Left ventricle myocardium inferior (tissue), 1 donor: ENCODE measurements at regions not wholly inside any gene's neighbourhood (a gene's known extent, or its start where the extent isn't known, plus 50 kb on each side); places are given as distances from the start of the nearest gene placed in this dataset.

ENCODE experiments used
- DNase-seq: peaks from one replicate; pipeline ENCODE4 v3.0.0-alpha.2; 2020
- H3K27ac ChIP-seq: fragments of 200-600 bp; replicated peaks from 2 replicates; pipeline ENCODE4 v1.8.0; 2021
- H3K27me3 ChIP-seq: fragments of 200-600 bp; 2 replicates; pipeline ENCODE4 v1.8.0; 2021; ENCODE audit warnings: low read depth
- H3K36me3 ChIP-seq: fragments of 200-600 bp; 2 replicates; pipeline ENCODE4 v1.8.0; 2021
- H3K4me1 ChIP-seq: fragments of 200-600 bp; 2 replicates; pipeline ENCODE4 v1.8.0; 2021
- H3K4me3 ChIP-seq: fragments of 200-600 bp; 2 replicates; pipeline ENCODE4 v1.8.0; 2021; ENCODE audit warnings: mild to moderate bottlenecking, moderate library complexity
- H3K9me3 ChIP-seq: fragments of 200-600 bp; replicated peaks from 2 replicates; pipeline ENCODE4 v1.8.0; 2021
- intact Hi-C: fragments of 100-400 bp; cut with micrococcal nuclease; formaldehyde crosslinking; loops from one replicate; pipeline ENCODE4 v1.11.0; 2022
- TF ChIP-seq, protein P1 (sequence below): fragments of 200-600 bp; IDR thresholded peaks from 2 replicates; pipeline ENCODE4 v1.8.0; 2021; ENCODE audit warnings: antibody characterized with exemption, mild to moderate bottlenecking, borderline replicate concordance
- donor health status: DM: no; HTN: yes; CAD: no; lungs with severe emphysema.

DNA sequence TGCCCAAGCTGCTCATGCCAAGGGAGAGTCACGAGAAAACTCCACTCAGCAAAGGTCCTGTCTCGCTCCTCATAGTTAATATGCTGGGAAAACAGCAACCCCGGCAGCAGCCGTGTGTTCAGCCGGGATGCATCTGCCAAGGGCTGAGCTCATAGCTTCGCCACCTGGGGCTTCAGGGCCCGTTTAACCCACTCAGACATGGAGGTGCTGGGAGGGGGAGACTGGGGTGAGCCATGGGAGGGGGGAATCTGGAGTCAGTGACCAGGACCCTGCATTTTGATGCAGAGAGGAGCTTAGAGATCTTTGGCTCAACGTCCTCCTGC lies 283.4 kb downstream of the PTPRU start:
- TF ChIP-seq, protein P1, sequence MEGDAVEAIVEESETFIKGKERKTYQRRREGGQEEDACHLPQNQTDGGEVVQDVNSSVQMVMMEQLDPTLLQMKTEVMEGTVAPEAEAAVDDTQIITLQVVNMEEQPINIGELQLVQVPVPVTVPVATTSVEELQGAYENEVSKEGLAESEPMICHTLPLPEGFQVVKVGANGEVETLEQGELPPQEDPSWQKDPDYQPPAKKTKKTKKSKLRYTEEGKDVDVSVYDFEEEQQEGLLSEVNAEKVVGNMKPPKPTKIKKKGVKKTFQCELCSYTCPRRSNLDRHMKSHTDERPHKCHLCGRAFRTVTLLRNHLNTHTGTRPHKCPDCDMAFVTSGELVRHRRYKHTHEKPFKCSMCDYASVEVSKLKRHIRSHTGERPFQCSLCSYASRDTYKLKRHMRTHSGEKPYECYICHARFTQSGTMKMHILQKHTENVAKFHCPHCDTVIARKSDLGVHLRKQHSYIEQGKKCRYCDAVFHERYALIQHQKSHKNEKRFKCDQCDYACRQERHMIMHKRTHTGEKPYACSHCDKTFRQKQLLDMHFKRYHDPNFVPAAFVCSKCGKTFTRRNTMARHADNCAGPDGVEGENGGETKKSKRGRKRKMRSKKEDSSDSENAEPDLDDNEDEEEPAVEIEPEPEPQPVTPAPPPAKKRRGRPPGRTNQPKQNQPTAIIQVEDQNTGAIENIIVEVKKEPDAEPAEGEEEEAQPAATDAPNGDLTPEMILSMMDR, result no peak
- Histone ChIP-seq H3K9me3 (no peaks in the 10 kb centered on the region), H3K27me3 (peaks cover 93% of the 10 kb centered on the region), H3K4me3 (no peak overlapping the region), H3K27ac (no peak overlapping the region), H3K4me1 (no peaks in the 10 kb centered on the region), H3K36me3 (no peaks in the 10 kb centered on the region)
- intact Hi-C loops, result no loop called here
- DNase-seq, result no peak

DNA sequence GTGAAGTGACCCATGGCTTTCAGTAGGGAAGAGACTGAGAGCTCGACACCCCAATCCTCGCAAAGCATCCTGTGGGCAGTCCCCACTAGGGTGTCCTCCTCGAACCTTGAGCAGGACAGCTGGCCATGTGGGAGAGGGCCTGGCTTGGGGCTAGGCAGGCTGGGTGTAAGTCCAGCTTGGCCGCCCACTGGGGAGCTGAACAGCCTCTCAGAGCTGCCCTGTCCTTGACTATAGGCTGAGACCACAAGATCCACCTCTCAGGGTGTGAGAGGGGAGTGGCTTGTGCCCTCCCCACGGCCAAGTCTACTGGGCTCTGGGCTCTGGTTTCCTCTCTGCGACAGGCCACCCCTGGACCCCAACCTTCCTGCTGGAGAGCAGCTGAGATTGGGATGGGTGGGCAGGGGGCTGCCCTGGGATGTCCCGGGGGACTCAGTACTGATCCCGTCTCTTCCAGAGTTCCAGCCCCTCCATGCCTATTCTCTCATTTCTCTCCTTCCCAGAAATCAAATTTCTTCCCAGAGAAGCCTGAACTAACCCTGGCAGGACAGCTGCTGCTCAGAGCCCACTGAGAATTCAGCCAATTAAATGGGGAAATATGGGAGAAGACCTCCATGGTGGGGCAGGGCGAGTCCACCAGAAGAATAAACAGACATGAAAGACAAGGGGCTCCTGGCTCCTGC lies 282.9 kb downstream of the PTPRU start:
- Histone ChIP-seq H3K4me3 (no peak overlapping the region), H3K36me3 (no peaks in the 10 kb centered on the region), H3K4me1 (no peaks in the 10 kb centered on the region), H3K9me3 (no peaks in the 10 kb centered on the region), H3K27me3 (peaks cover 92% of the 10 kb centered on the region), H3K27ac (no peak overlapping the region)
- TF ChIP-seq, protein P1, result no peak
- intact Hi-C loops, result no loop called here
- no peak for DNase-seq

DNA sequence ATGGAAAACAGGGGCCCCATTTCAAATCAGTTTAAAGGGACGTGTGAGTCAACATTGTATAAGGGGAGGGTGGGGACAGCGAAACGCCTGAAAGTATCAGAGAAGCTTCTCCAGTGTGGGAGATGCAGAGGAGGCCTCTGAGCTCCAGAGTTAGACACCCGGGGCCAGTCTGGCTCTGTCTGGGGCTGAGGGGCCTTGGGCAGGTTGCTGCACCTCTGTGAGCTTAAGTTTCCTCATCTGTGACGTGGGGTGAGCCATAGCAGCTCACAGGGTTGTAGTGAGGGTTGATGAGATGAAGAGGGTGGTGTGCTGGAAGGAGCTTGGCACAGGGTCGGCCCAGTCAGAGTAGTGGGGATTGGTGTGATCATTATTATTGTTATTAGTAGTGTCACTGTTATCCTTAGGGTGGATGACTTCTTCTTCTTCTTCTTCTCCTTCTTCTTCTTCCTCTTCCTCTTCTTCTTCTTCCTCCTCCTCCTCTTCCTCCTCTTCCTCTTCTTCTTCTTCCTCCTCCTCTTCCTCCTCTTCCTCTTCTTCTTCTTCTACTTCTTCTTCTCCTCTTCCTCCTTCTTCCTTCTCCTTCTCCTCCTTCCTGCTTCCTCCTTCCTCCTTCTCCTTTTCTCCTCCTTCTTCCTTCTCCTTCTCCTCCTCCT lies 282.0 kb downstream of the PTPRU start:
- Histone ChIP-seq H3K9me3 (no peaks in the 10 kb centered on the region), H3K36me3 (no peaks in the 10 kb centered on the region), H3K27ac (no peak overlapping the region), H3K4me1 (no peaks in the 10 kb centered on the region), H3K4me3 (no peak overlapping the region), H3K27me3 (peaks cover 85% of the 10 kb centered on the region)
- intact Hi-C loops, result no loop called here
- TF ChIP-seq, protein P1, result no peak
- DNase-seq, result no peak

DNA sequence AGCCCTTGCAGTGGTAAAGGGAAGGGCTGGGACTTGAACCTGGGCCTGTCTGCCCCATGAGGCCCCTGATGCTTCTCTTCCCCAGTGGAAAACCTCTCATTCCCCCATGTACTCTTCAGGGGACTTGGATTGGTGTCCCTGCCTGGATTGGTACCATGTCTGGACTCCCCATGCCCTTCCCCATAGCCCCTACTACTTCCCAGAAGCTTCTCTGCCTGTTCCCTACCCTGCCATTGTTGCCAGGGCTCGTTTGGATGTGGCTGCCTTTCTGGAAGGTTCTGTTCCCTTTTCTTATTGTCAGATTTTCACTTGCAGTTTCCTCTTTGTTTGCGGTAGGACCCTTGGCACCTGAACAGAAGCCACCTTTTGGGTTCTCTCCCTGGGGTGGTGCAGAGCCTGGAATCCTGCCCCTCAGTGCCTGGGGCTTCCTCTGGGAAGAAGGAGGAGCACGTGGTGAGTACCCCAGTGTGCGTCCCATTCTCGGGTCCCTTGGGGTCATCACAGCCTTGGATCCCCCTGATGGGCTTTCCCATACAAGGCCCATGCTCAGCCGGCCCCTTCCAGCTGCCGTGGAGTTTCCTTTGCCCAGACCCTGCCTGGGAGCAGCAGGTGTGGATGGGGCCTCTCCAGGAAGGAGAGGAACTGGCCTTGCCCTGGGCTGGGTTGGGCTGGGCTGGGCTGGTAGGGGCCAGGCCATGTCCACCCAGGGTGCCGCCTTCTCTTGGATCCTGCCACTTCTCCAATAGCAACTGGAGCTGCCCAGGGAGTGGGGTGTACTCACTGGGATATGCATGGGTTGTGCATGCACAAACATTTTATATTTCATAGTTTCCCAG lies 281.1 kb downstream of the PTPRU start:
- Histone ChIP-seq H3K27me3 (peaks cover 76% of the 10 kb centered on the region), H3K4me3 (no peak overlapping the region), H3K9me3 (no peaks in the 10 kb centered on the region), H3K4me1 (no peaks in the 10 kb centered on the region), H3K36me3 (no peaks in the 10 kb centered on the region), H3K27ac (no peak overlapping the region)
- TF ChIP-seq, protein P1, result no peak
- DNase-seq, result no peak
- intact Hi-C loops, result no loop called here

DNA sequence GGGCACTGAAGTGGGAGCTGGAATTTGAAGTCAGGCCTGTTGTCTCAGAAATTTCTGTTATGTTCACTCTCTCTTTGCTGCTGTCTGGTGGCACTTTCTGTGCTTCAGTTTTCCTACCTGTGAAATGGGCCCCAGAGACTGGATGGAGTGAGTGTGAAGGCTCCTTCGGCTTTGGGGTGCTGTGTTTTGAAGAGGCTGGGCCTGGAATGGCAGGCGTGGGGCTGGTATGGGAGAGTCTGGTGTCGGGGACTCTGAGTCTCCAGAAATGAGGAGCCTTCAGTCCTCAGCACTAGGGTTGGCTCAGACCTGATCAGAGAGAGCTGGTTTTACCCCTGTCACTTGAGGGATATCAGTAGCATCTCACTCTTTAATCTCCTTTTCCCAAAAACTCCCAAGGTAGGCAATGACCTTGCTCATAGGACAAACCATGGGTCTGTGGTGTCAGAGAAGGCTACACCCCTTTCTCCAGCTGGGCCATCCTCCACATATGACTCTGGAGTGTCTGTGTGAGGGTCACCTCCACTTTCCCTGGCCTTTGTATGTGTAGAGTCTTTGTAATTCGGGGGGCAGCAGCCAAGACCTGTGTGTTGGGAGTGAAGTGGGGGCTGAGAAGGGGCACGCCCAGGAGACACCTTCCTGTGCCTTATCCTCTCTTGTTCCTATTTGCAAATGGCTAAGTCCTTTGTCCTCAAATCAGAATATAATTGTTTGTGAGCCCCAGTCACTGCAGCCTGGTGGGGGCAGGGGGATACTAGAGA lies 279.9 kb downstream of the PTPRU start:
- Histone ChIP-seq H3K36me3 (no peaks in the 10 kb centered on the region), H3K4me1 (no peaks in the 10 kb centered on the region), H3K27ac (no peak overlapping the region), H3K27me3 (peaks cover 64% of the 10 kb centered on the region), H3K9me3 (peaks cover 5% of the 10 kb centered on the region), H3K4me3 (no peak overlapping the region)
- intact Hi-C loops, result no loop called here
- TF ChIP-seq, protein P1, result no peak
- DNase-seq, result no peak
